Endodermal cell (in vitro differentiated cells): ENCODE measurements at regions not wholly inside any gene's neighbourhood (a gene's known extent, or its start where the extent isn't known, plus 50 kb on each side); places are given as distances from the start of the nearest gene placed in this dataset.

ENCODE experiments used
- DNase-seq: peaks from one replicate; pipeline ENCODE4 v3.0.0-alpha.2; 2017
- H3K27ac ChIP-seq: 2 replicates; pipeline ENCODE4 v1.5.1; 2013; ENCODE audit warnings: mild to moderate bottlenecking, low read depth, low read length, moderate library complexity
- H3K27me3 ChIP-seq: 2 replicates; pipeline ENCODE4 v1.6.1; 2013; ENCODE audit warnings: mild to moderate bottlenecking, low read length, moderate library complexity; ENCODE audit not compliant: insufficient read depth, control insufficient read depth, poor library complexity, severe bottlenecking
- H3K36me3 ChIP-seq: 2 replicates; pipeline ENCODE4 v1.7.0; 2013; ENCODE audit warnings: mild to moderate bottlenecking, low read length, moderate library complexity; ENCODE audit not compliant: control insufficient read depth, insufficient read depth
- H3K4me1 ChIP-seq: one replicate; pipeline ENCODE4 v1.7.0; 2013; ENCODE audit warnings: low read length; ENCODE audit not compliant: control insufficient read depth, insufficient read depth
- H3K4me3 ChIP-seq: 2 replicates; pipeline ENCODE4 v1.5.1; 2013; ENCODE audit warnings: mild to moderate bottlenecking, low read length, moderate library complexity
- H3K9ac ChIP-seq: 2 replicates; pipeline ENCODE4 v1.6.1; 2013; ENCODE audit warnings: mild to moderate bottlenecking, low read length, moderate library complexity; ENCODE audit not compliant: poor library complexity, severe bottlenecking; ENCODE audit errors: extremely low read depth
- H3K9me3 ChIP-seq: 2 replicates; pipeline ENCODE4 v1.6.1; 2013; ENCODE audit warnings: mild to moderate bottlenecking, low read length, moderate library complexity; ENCODE audit not compliant: control insufficient read depth
- H3K27ac Mint-ChIP-seq: 2 replicates; pipeline ENCODE4 v1.8.0; 2020; ENCODE audit warnings: mixed read lengths
- H3K27me3 Mint-ChIP-seq: 2 replicates; pipeline ENCODE4 v1.8.0; 2021; ENCODE audit warnings: mild to moderate bottlenecking, mixed read lengths; ENCODE audit not compliant: insufficient read depth
- H3K36me3 Mint-ChIP-seq: 2 replicates; pipeline ENCODE4 v1.8.0; 2020; ENCODE audit warnings: low read depth, mixed read lengths
- H3K4me1 Mint-ChIP-seq: 2 replicates; pipeline ENCODE4 v1.8.0; 2020; ENCODE audit warnings: mixed read lengths
- H3K4me3 Mint-ChIP-seq: 2 replicates; pipeline ENCODE4 v1.8.0; 2020; ENCODE audit warnings: mild to moderate bottlenecking, moderate library complexity, mixed read lengths
- H3K9me3 Mint-ChIP-seq: 2 replicates; pipeline ENCODE4 v1.8.0; 2020; ENCODE audit warnings: mild to moderate bottlenecking, mixed read lengths
- CTCF ChIP-seq: fragments of 200-600 bp; sonication (generic); conservative IDR thresholded peaks from 2 replicates; pipeline ENCODE4 v1.5.0; 2021; ENCODE audit warnings: antibody characterized with exemption, mild to moderate bottlenecking
- WGBS, 2 experiments: methylation state at CpG; one replicate each; pipeline versions ENCODE4 v1.1.5 to v1.1.7; 2013; ENCODE audit warnings: missing lambda C conversion rate in 2 of 2, mixed read lengths in 1 of 2; ENCODE audit not compliant: insufficient coverage in 1 of 2, insufficient read length in 1 of 2; 5-methylcytosine and 5-hydroxymethylcytosine counted together

- no peak overlapping the region for H3K4me3 Mint-ChIP-seq
- Histone ChIP-seq H3K36me3 (no peaks in the 10 kb centered on the region), H3K9me3 (peaks cover 15% of the 10 kb centered on the region), H3K27ac (no peak overlapping the region), H3K4me1 (no peaks in the 10 kb centered on the region), H3K4me3 (no peak overlapping the region), H3K27me3 (no peaks in the 10 kb centered on the region), H3K9ac (no peak overlapping the region)
- no peaks in the 10 kb centered on the region for H3K27me3 Mint-ChIP-seq
- no peaks in the 10 kb centered on the region for H3K4me1 Mint-ChIP-seq
- no peaks in the 10 kb centered on the region for H3K36me3 Mint-ChIP-seq
- no peak overlapping the region for H3K27ac Mint-ChIP-seq
- peaks cover 13% of the 10 kb centered on the region for H3K9me3 Mint-ChIP-seq
- DNase-seq, result no peak
- TF ChIP-seq CTCF, result no peak
These were observed 882.2 kb downstream of the STIM2 start for GRCh38 chr4:27742816-27743215.

- Mint-ChIP-seq H3K4me1 (no peaks in the 10 kb centered on the region), H3K27ac (no peak overlapping the region), H3K27me3 (no peaks in the 10 kb centered on the region), H3K4me3 (no peak overlapping the region), H3K9me3 (no peaks in the 10 kb centered on the region), H3K36me3 (no peaks in the 10 kb centered on the region)
- H3K9ac ChIP-seq, result no peak overlapping the region
- no peaks in the 10 kb centered on the region for H3K36me3 ChIP-seq
- WGBS, 2 experiments, result 92 to 94% methylated on average over 2 to 10 of the region's 11 CpGs
- no peak overlapping the region for H3K4me3 ChIP-seq
- H3K9me3 ChIP-seq, result no peaks in the 10 kb centered on the region
- no peak for TF ChIP-seq CTCF
- DNase-seq, result no peak
- no peaks in the 10 kb centered on the region for H3K4me1 ChIP-seq
- no peak overlapping the region for H3K27ac ChIP-seq
- no peaks in the 10 kb centered on the region for H3K27me3 ChIP-seq
These were observed 899.3 kb downstream of the STIM2 start for GRCh38 chr4:27759611-27760575.

GRCh38 chr4:27763830-27764525 lies 903.3 kb downstream of the STIM2 start:
- Mint-ChIP-seq H3K27ac (no peak overlapping the region), H3K27me3 (no peaks in the 10 kb centered on the region), H3K9me3 (no peaks in the 10 kb centered on the region), H3K4me1 (no peaks in the 10 kb centered on the region), H3K36me3 (no peaks in the 10 kb centered on the region), H3K4me3 (no peak overlapping the region)
- H3K9me3 ChIP-seq, result no peaks in the 10 kb centered on the region
- WGBS, 2 experiments, result 92 to 96% methylated on average over 2 to 5 of the region's 5 CpGs
- H3K4me1 ChIP-seq, result no peaks in the 10 kb centered on the region
- H3K9ac ChIP-seq, result no peak overlapping the region
- H3K36me3 ChIP-seq, result no peaks in the 10 kb centered on the region
- no peak for DNase-seq
- TF ChIP-seq CTCF, result no peak
- H3K4me3 ChIP-seq, result no peak overlapping the region
- no peaks in the 10 kb centered on the region for H3K27me3 ChIP-seq
- H3K27ac ChIP-seq, result no peak overlapping the region
